ENCODE measurements at regions not wholly inside any gene's neighbourhood (a gene's known extent, or its start where the extent isn't known, plus 50 kb on each side); places are given as distances from the start of the nearest gene placed in this dataset.

- no peak overlapping the region for H3K27ac ChIP-seq (ENCODE audit: low read length)
- ATAC-seq (no peak), DNase-seq (ENCODE audit: low read depth, low spot score) (no peak)
- TF ChIP-seq CTCF (IDR thresholded peaks at IDR 0.05) (no peak), REST (IDR thresholded peaks at IDR 0.05; ENCODE audit: insufficient read depth in 1 of 2, low read depth in 2 of 2, low read length in 1 of 2) (no peak), POLR2AphosphoS5 (IDR thresholded peaks at IDR 0.05; ENCODE audit: low read depth, low read length) (no peak), TCF7L2 (IDR thresholded peaks at IDR 0.05; ENCODE audit: low read depth, low read length) (no peak), SIN3A (IDR thresholded peaks at IDR 0.05; ENCODE audit: borderline replicate concordance, insufficient read depth, low read depth, low read length) (no peak)
- intact Hi-C loops (cut with micrococcal nuclease; ENCODE audit: unreplicated experiment) (no loop called here), in situ Hi-C loops (cut with HindIII; ENCODE audit: low pct_unique_long_range_greater_than_20kb, low sequenced_read_pairs) (no loop called here)
- peaks cover 13% of the 10 kb centered on the region; the same call in 1 of the 2 replicates for H3K27me3 ChIP-seq (ENCODE audit: control insufficient read depth, insufficient read depth, low read length)
- H3K9me3 ChIP-seq (ENCODE audit: control insufficient read depth, insufficient read depth, low read depth, low read length), result no peaks in the 10 kb centered on the region
- ChIA-PET CTCF (no interaction called here), POLR2A (no interaction called here)
- BruUV-seq (replicated peaks), result no TSS peak
- no peaks in the 10 kb centered on the region for H3K36me3 ChIP-seq (ENCODE audit: control insufficient read depth, insufficient read depth, low read length)
- H3K4me1 ChIP-seq (ENCODE audit: control insufficient read depth, insufficient read depth, low read length), result no peaks in the 10 kb centered on the region
- no peak overlapping the region for H3K4me3 ChIP-seq (ENCODE audit: low read depth in 2 of 2, low read length in 2 of 2)
Measured at GRCh38 chr11:116501728-116502127, 271.1 kb downstream of the BUD13 start.

- Histone ChIP-seq H3K36me3 (ENCODE audit: control insufficient read depth, insufficient read depth, low read length) (no peaks in the 10 kb centered on the region), H3K27ac (ENCODE audit: low read length) (no peak overlapping the region), H3K27me3 (ENCODE audit: control insufficient read depth, insufficient read depth, low read length) (peaks cover 10% of the 10 kb centered on the region; the same call in 1 of the 2 replicates), H3K4me3 (ENCODE audit: low read depth in 2 of 2, low read length in 2 of 2) (no peak overlapping the region), H3K4me1 (ENCODE audit: control insufficient read depth, insufficient read depth, low read length) (no peaks in the 10 kb centered on the region), H3K9me3 (ENCODE audit: control insufficient read depth, insufficient read depth, low read depth, low read length) (no peaks in the 10 kb centered on the region)
- DNase-seq (ENCODE audit: low read depth, low spot score) (no peak), ATAC-seq (no peak)
- TF ChIP-seq POLR2AphosphoS5 (IDR thresholded peaks at IDR 0.05; ENCODE audit: low read depth, low read length) (no peak), CTCF (IDR thresholded peaks at IDR 0.05) (no peak), REST (IDR thresholded peaks at IDR 0.05; ENCODE audit: insufficient read depth in 1 of 2, low read depth in 2 of 2, low read length in 1 of 2) (no peak), SIN3A (IDR thresholded peaks at IDR 0.05; ENCODE audit: borderline replicate concordance, insufficient read depth, low read depth, low read length) (no peak), TCF7L2 (IDR thresholded peaks at IDR 0.05; ENCODE audit: low read depth, low read length) (no peak)
- intact Hi-C loops (cut with micrococcal nuclease; ENCODE audit: unreplicated experiment), result no loop called here
- no TSS peak for BruUV-seq (replicated peaks)
- ChIA-PET CTCF (no interaction called here), POLR2A (no interaction called here)
- in situ Hi-C loops (cut with HindIII; ENCODE audit: low pct_unique_long_range_greater_than_20kb, low sequenced_read_pairs), result no loop called here
Measured at GRCh38 chr11:116500947-116501602, 271.7 kb downstream of the BUD13 start.
